Neural progenitor cell (in vitro differentiated cells): ENCODE measurements at regions not wholly inside any gene's neighbourhood (a gene's known extent, or its start where the extent isn't known, plus 50 kb on each side); places are given as distances from the start of the nearest gene placed in this dataset.

Experiments
- EZH2 ChIP-seq: fragments of 200-600 bp; sonication (generic); IDR thresholded peaks from 2 replicates; pipeline ENCODE4 v1.6.1; 2017; ENCODE audit warnings: antibody characterized with exemption, mild to moderate bottlenecking, moderate library complexity
- EZH2phosphoT487 ChIP-seq: fragments of 200-600 bp; sonication (generic); IDR thresholded peaks from 2 replicates; pipeline ENCODE4 v1.6.1; 2017; ENCODE audit warnings: antibody characterized with exemption
- TF ChIP-seq, protein P1 (sequence below): fragments of 200-600 bp; sonication (generic); IDR thresholded peaks from 2 replicates; pipeline ENCODE4 v1.5.1; 2017; ENCODE audit warnings: antibody characterized with exemption, mild to moderate bottlenecking

DNA sequence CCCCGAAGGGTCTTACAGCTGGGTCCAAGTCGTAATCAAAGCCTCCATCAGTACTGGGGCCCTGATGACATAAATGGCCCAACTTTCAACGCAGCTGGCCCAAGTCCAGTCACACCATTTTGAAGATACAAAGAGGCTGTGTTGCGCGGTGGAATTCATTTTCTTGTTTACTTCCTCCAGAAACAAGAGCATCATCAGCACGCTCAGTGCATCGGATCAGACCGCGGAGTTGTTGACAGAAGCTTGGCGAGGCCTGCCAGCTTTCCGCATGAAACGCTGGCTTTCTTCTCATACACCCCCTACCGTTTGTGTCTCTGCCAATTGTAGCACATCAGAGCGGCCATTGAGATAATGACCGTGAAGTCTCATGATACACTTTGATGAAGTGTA is 101.7 kb upstream of the SPATA31D4 start:
- TF ChIP-seq, protein P1, sequence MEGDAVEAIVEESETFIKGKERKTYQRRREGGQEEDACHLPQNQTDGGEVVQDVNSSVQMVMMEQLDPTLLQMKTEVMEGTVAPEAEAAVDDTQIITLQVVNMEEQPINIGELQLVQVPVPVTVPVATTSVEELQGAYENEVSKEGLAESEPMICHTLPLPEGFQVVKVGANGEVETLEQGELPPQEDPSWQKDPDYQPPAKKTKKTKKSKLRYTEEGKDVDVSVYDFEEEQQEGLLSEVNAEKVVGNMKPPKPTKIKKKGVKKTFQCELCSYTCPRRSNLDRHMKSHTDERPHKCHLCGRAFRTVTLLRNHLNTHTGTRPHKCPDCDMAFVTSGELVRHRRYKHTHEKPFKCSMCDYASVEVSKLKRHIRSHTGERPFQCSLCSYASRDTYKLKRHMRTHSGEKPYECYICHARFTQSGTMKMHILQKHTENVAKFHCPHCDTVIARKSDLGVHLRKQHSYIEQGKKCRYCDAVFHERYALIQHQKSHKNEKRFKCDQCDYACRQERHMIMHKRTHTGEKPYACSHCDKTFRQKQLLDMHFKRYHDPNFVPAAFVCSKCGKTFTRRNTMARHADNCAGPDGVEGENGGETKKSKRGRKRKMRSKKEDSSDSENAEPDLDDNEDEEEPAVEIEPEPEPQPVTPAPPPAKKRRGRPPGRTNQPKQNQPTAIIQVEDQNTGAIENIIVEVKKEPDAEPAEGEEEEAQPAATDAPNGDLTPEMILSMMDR: no peak
- TF ChIP-seq EZH2 (no peak), EZH2phosphoT487 (no peak)
